A673 (cell line): ENCODE measurements at regions not wholly inside any gene's neighbourhood (a gene's known extent, or its start where the extent isn't known, plus 50 kb on each side); places are given as distances from the start of the nearest gene placed in this dataset.
"Not testable (repeated sequence)": the region's sequence is repeated elsewhere in the genome, so short reads cannot be mapped to it uniquely, and the experiment has no call there.

ENCODE experiments used
- BruUV-seq: library from RNA; stranded (reverse); fragments of 400-500 nt; replicated peaks from 2 replicates; lab custom pipeline; 2021; lab: Mats Ljungman, UMichigan
- CTCF ChIA-PET: fragments of 300-600 bp; sonication (Branson Sonifier 250); formaldehyde crosslinking; loops from one replicate; lab custom pipeline; 2022; ENCODE audit warnings: antibody characterized with exemption; lab: Charles Lee
- POLR2A ChIA-PET: fragments of 300-600 bp; sonication (Branson Sonifier 250); formaldehyde crosslinking; loops from one replicate; lab custom pipeline; 2022; ENCODE audit warnings: antibody characterized with exemption; ENCODE audit not compliant: low non-redundant PET; lab: Charles Lee
- DNase-seq: peaks from one replicate; pipeline ENCODE4 v3.0.0-alpha.2; 2015; ENCODE audit warnings: low spot score
- H3K27ac ChIP-seq: fragments of 200-600 bp; sonication (generic); 2 replicates; pipeline ENCODE4 v1.5.1; 2016; ENCODE audit warnings: mixed run types, low read depth, mild to moderate bottlenecking, mixed read lengths, antibody characterized with exemption, low read length; ENCODE audit not compliant: poor library complexity, severe bottlenecking
- H3K27me3 ChIP-seq: fragments of 200-600 bp; sonication (generic); replicated peaks from 2 replicates; pipeline ENCODE4 v1.6.1; 2017; ENCODE audit warnings: mixed run types, low read depth, mild to moderate bottlenecking, mixed read lengths, antibody characterized with exemption, low read length; ENCODE audit not compliant: insufficient read depth, poor library complexity
- H3K36me3 ChIP-seq: fragments of 200-600 bp; sonication (generic); 2 replicates; pipeline ENCODE4 v1.6.1; 2016; ENCODE audit warnings: mixed run types, mild to moderate bottlenecking, mixed read lengths, antibody characterized with exemption, low read length; ENCODE audit not compliant: insufficient read depth, poor library complexity, severe bottlenecking
- H3K4me1 ChIP-seq: fragments of 200-600 bp; sonication (generic); 2 replicates; pipeline ENCODE4 v1.6.1; 2017; ENCODE audit warnings: mixed run types, mild to moderate bottlenecking, mixed read lengths, antibody characterized with exemption, low read length; ENCODE audit not compliant: insufficient read depth, poor library complexity, severe bottlenecking
- H3K4me3 ChIP-seq: fragments of 200-600 bp; sonication (generic); 2 replicates; pipeline ENCODE4 v1.5.1; 2016; ENCODE audit warnings: low read depth, mixed run types, mild to moderate bottlenecking, mixed read lengths, low read length; ENCODE audit not compliant: poor library complexity, severe bottlenecking
- H3K9me3 ChIP-seq: fragments of 200-600 bp; sonication (generic); 2 replicates; pipeline ENCODE4 v1.6.1; 2016; ENCODE audit warnings: mixed run types, low read depth, mild to moderate bottlenecking, mixed read lengths, antibody characterized with exemption, low read length; ENCODE audit not compliant: poor library complexity, severe bottlenecking
- EZH2 ChIP-seq: fragments of 200-600 bp; sonication (generic); IDR thresholded peaks from 2 replicates; pipeline ENCODE4 v1.6.1; 2017; ENCODE audit warnings: borderline replicate concordance, low read depth, mild to moderate bottlenecking, mixed read lengths, antibody characterized with exemption, low read length; ENCODE audit not compliant: poor library complexity, severe bottlenecking
- intact Hi-C: fragments of 100-400 bp; cut with micrococcal nuclease; formaldehyde crosslinking; loops from one replicate; pipeline ENCODE4 v1.10.0; 2022; ENCODE audit not compliant: unreplicated experiment
- TF ChIP-seq, protein P1 (sequence below): fragments of 300-800, 200-600 bp; sonication (generic); conservative IDR thresholded peaks from 2 replicates; pipeline ENCODE4 v1.5.1; 2017; ENCODE audit warnings: low read depth, mild to moderate bottlenecking, antibody characterized with exemption, low read length, moderate library complexity, mixed read lengths

DNA sequence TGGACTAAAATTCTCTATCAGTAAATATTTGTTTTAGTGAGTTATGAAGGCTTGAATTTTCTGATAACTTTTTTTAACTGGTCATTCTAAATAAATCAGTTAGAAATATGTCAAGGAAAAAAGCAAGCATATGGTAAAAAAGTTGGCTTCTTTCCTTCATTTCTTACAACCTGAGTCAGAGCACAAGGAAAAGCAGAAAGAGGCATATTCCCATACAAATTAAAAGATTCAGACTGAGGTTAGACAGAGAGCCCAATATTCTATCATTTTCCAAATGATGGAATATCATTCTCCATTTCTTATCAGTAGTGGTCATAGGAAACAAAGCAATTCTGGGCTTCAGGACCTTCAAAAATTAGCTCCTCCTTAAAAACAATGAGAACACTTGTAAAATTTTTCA is 732.1 kb downstream of the MAT2B start:
- no peaks in the 10 kb centered on the region for H3K27me3 ChIP-seq
- ChIA-PET POLR2A (no interaction called here), CTCF (no interaction called here)
- no TSS peak for BruUV-seq
- H3K4me1 ChIP-seq, result peaks cover 4% of the 10 kb centered on the region
- DNase-seq, result no peak
- no peaks in the 10 kb centered on the region for H3K36me3 ChIP-seq
- no peaks in the 10 kb centered on the region for H3K9me3 ChIP-seq
- no peak overlapping the region for H3K4me3 ChIP-seq
- no peak overlapping the region for H3K27ac ChIP-seq
- intact Hi-C loops, result no loop called here
- TF ChIP-seq EZH2, result no peak
- TF ChIP-seq, protein P1, sequence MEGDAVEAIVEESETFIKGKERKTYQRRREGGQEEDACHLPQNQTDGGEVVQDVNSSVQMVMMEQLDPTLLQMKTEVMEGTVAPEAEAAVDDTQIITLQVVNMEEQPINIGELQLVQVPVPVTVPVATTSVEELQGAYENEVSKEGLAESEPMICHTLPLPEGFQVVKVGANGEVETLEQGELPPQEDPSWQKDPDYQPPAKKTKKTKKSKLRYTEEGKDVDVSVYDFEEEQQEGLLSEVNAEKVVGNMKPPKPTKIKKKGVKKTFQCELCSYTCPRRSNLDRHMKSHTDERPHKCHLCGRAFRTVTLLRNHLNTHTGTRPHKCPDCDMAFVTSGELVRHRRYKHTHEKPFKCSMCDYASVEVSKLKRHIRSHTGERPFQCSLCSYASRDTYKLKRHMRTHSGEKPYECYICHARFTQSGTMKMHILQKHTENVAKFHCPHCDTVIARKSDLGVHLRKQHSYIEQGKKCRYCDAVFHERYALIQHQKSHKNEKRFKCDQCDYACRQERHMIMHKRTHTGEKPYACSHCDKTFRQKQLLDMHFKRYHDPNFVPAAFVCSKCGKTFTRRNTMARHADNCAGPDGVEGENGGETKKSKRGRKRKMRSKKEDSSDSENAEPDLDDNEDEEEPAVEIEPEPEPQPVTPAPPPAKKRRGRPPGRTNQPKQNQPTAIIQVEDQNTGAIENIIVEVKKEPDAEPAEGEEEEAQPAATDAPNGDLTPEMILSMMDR, result no peak

DNA sequence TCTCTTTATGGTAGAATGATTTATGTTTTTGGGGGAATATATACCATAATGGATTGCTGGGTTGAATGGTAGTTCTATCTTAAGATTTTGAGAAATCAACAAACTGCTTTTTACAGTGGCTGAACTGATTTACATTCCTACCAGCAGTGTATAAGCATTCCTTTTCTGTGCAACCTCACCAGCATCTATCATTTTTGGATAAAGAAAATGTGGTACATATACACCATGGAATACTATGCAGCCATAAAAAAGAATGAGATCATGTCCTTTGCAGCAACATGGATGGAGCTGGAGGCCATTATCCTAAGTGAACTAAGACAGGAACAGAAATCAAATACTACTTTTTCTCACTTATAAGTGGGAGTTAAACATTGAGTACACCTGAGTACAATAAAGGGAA is 746.4 kb downstream of the MAT2B start:
- H3K4me3 ChIP-seq, BruUV-seq, H3K9me3 ChIP-seq, H3K36me3 ChIP-seq, POLR2A ChIA-PET, H3K27ac ChIP-seq, H3K27me3 ChIP-seq, intact Hi-C loops, DNase-seq, CTCF ChIA-PET, H3K4me1 ChIP-seq: not testable (repeated sequence)

DNA sequence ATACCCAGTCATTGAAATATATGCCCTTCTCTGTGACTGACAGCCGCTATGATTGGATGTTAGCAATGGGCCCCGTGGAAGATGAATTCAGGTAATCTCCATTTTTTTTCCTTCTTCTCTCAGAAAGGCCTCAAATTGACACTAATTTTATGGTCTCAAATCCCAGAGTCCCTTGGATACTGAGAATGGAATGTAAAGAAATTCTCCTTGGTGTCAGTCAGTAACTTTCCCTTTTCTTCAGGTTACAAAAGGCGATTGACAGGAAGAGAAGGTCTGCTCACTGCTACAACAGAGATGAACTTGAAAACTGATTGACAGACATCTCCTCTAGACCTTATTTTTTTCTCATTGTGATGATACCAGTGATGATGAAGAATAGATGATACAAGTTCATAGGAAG is 748.3 kb downstream of the MAT2B start:
- BruUV-seq, result no TSS peak
- TF ChIP-seq EZH2, result no peak
- TF ChIP-seq, protein P1, result no peak
- no peak for DNase-seq
- intact Hi-C loops, result no loop called here
- H3K4me3 ChIP-seq, result no peak overlapping the region
- no peaks in the 10 kb centered on the region for H3K36me3 ChIP-seq
- POLR2A ChIA-PET, result no interaction called here
- H3K9me3 ChIP-seq, result no peaks in the 10 kb centered on the region
- CTCF ChIA-PET, result no interaction called here
- H3K27me3 ChIP-seq, result peaks cover 8% of the 10 kb centered on the region
- H3K27ac ChIP-seq, result no peak overlapping the region
- no peaks in the 10 kb centered on the region for H3K4me1 ChIP-seq

GRCh38 chr5:164255598-164256213 is 750.3 kb downstream of the MAT2B start:
- peaks cover 9% of the 10 kb centered on the region for H3K27me3 ChIP-seq
- ChIA-PET POLR2A (interaction anchor here (0.5 kb wide), 1 partner anchor 77 kb away, joined by 4 read pairs; no protein-coding TSS in a partner anchor), CTCF (no interaction called here)
- DNase-seq, result no peak
- H3K9me3 ChIP-seq, result no peaks in the 10 kb centered on the region
- no TSS peak for BruUV-seq
- intact Hi-C loops, result no loop called here
- TF ChIP-seq EZH2, result no peak
- TF ChIP-seq, protein P1, result no peak
- no peak overlapping the region for H3K27ac ChIP-seq
- no peak overlapping the region for H3K4me3 ChIP-seq
- H3K4me1 ChIP-seq, result no peaks in the 10 kb centered on the region
- no peaks in the 10 kb centered on the region for H3K36me3 ChIP-seq
